ENCODE measurements at regions not wholly inside any gene's neighbourhood (a gene's known extent, or its start where the extent isn't known, plus 50 kb on each side); places are given as distances from the start of the nearest gene placed in this dataset.

DNA sequence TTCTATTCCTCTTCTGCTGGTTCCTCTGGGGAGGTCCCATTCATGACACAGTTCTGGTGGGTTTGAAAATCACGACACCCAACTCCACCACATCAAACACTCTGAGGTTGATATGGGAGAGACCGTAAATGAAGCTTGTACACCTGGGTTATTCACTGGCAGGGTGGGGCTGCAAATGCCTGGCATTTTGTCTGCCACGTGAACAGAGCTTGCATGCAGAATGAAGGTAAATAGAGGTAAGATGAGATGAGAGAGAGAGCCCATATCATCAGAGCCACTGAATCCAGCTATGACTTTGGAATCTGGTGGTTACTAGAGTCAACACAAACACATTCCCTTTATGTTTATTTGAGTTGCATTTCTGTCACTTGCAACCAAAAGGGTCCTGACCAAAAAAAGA lies 97.4 kb downstream of the BANF2 start:
- TF ChIP-seq, protein P1, sequence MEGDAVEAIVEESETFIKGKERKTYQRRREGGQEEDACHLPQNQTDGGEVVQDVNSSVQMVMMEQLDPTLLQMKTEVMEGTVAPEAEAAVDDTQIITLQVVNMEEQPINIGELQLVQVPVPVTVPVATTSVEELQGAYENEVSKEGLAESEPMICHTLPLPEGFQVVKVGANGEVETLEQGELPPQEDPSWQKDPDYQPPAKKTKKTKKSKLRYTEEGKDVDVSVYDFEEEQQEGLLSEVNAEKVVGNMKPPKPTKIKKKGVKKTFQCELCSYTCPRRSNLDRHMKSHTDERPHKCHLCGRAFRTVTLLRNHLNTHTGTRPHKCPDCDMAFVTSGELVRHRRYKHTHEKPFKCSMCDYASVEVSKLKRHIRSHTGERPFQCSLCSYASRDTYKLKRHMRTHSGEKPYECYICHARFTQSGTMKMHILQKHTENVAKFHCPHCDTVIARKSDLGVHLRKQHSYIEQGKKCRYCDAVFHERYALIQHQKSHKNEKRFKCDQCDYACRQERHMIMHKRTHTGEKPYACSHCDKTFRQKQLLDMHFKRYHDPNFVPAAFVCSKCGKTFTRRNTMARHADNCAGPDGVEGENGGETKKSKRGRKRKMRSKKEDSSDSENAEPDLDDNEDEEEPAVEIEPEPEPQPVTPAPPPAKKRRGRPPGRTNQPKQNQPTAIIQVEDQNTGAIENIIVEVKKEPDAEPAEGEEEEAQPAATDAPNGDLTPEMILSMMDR (tag by site-specific recombination; IDR thresholded peaks at IDR 0.05): no peak
- TF ChIP-seq, protein P2, sequence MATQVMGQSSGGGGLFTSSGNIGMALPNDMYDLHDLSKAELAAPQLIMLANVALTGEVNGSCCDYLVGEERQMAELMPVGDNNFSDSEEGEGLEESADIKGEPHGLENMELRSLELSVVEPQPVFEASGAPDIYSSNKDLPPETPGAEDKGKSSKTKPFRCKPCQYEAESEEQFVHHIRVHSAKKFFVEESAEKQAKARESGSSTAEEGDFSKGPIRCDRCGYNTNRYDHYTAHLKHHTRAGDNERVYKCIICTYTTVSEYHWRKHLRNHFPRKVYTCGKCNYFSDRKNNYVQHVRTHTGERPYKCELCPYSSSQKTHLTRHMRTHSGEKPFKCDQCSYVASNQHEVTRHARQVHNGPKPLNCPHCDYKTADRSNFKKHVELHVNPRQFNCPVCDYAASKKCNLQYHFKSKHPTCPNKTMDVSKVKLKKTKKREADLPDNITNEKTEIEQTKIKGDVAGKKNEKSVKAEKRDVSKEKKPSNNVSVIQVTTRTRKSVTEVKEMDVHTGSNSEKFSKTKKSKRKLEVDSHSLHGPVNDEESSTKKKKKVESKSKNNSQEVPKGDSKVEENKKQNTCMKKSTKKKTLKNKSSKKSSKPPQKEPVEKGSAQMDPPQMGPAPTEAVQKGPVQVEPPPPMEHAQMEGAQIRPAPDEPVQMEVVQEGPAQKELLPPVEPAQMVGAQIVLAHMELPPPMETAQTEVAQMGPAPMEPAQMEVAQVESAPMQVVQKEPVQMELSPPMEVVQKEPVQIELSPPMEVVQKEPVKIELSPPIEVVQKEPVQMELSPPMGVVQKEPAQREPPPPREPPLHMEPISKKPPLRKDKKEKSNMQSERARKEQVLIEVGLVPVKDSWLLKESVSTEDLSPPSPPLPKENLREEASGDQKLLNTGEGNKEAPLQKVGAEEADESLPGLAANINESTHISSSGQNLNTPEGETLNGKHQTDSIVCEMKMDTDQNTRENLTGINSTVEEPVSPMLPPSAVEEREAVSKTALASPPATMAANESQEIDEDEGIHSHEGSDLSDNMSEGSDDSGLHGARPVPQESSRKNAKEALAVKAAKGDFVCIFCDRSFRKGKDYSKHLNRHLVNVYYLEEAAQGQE (tag by site-specific recombination; IDR thresholded peaks at IDR 0.05): no peak
- TF ChIP-seq YY1 (tag by site-specific recombination; IDR thresholded peaks at IDR 0.05): no peak
- no peak for TF ChIP-seq ZNF768 (tag by site-specific recombination; IDR thresholded peaks at IDR 0.05)

Measured in HEK293 (cell line).